GM19468 (cell line): ENCODE measurements at regions not wholly inside any gene's neighbourhood (a gene's known extent, or its start where the extent isn't known, plus 50 kb on each side); places are given as distances from the start of the nearest gene placed in this dataset.
"Not testable (repeated sequence)": the region's sequence is repeated elsewhere in the genome, so short reads cannot be mapped to it uniquely, and the experiment has no call there.

Experiments used
- ATAC-seq: cut with Tn5 transposase; IDR thresholded peaks from one replicate; pipeline ENCODE4 v1.9.1; 2021; ENCODE audit warnings: mild to moderate bottlenecking, moderate library complexity, moderate number of reproducible peaks; ENCODE audit not compliant: unreplicated experiment; ENCODE audit errors: extremely low read depth

DNA sequence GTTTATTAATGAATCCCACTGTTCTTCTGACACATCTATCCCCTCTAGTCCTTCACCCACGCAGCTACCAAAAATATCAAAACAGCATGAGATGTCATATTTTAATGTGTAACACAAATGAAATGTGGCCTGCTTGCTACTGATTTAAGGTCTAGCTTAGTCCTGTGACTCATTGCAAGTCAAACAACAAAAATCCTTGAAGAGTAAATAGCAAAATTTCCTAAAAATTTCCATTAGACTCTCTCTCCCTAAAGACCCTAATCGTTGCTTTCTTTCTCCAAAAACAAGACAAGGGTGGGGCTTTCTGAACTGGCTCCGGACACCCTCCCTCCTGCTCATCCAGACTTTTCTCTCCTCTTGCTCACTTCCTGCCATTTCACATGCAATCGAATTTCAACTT, 99.9 kb upstream of the IPO5 start:
- no peak for ATAC-seq

DNA sequence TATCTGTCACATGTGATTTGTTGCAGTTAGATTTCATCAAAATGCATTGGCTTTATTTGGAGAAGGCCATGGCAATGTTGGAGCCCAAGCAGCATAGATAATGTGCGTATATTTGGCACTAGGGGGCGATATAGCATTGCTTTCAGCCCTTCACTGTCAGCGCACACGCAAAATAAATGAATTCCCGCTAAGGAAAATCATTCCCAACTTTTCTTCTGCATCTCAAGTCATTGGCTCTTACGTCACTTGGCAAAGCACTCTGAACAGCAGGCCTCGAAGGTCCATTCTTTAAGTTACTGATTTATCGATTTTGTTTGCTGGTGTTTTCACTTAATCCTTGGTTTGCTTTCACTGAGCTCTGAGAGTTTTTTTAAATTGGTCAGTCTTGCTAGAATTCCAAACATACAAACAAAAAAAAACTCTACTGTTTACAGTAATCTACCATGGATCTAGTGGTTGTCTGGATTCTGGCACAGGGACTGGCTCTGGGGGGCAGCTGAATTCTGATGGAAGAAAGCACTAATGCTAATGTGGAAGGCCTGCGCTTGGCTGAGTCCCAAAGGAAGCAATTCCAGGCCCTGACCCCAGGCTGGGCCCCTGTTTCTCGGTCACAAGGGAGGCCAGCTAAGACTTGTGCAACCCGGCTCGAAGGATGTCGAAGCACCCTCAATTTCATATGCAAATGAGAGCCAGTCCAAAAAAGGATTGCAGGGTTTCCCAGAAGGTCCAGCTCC, 97.7 kb upstream of the IPO5 start:
- no peak for ATAC-seq

DNA sequence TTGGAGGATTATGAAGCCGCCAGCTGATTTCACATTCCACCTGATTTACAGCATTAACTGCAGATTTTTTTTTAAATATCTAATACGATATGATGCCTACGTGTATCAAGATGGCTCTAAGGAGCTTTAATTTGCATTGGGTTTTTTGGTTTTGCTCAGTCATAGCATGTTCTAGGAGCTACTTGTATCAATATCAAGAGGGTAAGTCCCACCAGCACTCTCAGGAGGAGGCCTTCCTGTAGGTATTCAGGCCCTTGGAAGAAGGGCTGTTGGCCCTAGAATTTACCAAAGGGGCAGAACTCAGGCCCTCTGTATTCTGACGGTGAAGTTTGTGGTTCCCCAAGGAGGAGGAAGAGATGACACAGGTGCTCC, 97.2 kb upstream of the IPO5 start:
- ATAC-seq: no peak

DNA sequence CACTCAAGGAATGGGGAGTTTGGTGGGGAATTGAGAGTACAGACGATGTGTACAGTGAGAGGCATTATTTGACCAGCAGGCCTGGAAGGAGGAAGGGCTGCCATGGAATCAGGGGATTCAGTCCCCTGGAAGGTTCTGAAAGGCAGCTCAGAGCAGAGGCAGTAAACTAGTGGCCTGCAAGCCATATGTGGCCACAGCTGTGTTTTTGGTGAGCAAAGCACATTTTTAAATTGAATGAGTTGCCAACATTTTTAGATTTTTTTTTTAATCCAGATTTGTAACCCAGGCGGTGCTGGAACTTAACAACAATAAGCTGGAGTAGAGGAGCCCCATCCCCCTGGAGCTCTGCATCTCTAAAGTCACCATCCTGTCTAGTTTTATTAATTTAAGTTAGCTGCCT, 95.3 kb upstream of the IPO5 start:
- ATAC-seq: no peak

DNA sequence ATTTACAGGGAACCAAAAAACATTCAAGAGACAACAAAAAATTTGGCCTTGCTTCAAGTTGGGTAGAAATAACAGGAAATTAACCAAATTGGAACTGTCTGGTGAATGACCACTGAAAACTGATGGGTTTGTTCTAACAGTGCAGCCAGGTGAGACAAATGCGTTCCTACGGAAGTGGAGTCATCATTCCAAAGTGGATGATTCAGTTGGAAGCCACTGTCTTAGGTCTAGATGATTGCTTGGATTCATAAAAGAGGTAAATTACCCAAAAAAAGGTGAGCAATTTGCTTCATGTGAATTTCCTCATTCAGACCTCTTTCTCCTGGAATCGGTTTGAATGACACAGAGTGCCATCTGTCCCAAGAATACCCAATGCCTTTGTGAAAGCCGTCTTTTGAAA, 87.1 kb upstream of the IPO5 start:
- ATAC-seq: no peak

DNA sequence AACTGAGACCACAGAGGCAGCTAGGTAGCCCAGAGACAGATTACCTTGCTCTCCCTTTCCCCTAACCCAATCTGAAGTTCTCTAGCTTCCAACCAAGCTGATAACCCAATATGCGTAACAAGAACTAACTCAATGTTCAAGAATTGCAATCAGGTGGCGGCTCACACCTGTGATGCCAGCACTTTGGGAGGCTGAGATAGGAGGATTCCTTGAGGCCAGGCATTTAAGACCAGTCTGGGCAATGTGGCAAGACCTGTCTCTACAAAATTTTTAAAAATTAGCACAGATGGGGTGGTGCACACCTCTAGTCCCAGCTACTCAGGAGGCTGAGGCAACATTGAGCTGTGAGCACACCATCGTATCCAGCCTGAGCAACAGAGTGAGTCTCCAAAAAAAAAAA, 86.7 kb upstream of the IPO5 start:
- no peak for ATAC-seq

DNA sequence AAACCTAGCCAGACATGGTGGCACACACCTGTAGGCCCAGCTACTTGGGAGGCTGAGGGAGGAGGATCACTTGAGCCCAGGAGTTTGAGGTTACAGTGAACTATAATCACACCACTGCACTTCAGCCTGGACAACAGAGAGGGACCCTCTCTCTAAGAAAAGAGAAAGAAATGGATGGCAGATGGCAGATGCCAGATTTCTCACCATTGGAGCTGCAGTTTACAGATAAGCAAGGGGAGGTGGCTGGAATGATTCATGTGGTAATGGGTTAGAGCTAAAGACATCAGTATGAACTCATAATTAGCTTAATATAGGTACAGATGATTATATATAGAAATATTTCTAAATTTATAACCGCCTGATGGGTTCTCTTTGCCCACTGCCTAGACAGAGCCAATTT, 80.1 kb upstream of the IPO5 start:
- ATAC-seq: no peak

DNA sequence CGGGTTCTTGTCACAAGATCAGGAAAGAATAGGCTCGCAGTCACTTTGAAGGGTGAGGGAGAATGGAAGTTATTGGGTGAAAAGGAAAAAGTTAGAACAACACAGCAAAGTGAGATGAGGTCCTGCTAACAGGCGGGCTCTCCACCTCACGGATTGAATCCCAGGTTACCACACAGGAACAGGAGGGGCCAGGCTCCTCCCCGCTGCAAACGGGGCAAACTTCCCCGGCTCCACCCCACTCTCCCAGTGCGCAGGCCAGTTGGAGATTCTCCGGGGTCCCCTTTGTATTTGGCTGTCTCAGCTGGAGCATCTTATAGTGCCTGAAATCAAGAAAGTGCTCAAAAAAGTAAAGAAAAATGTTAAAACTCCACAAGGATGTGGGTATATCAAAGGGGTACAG, 78.3 kb upstream of the IPO5 start:
- no peak for ATAC-seq

DNA sequence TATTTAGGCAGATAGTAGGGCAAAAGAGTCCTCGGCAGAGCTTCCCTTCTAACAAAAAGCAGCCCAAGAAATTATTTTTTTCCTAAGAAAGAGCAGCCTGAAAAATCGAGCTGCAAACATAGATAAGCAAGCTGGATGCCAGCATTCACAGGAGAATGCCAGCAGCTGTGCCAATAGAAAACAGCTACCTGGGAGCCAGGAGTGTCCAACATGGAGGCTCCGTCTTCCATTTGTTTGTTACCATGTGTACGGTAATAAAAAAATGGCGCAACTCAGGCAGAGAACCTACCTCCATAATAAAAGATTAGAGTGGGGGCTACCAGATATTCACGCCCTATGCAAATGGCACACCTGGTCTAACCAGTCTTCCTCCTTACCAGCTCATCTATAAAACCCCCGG, 77.6 kb upstream of the IPO5 start:
- no peak for ATAC-seq

DNA sequence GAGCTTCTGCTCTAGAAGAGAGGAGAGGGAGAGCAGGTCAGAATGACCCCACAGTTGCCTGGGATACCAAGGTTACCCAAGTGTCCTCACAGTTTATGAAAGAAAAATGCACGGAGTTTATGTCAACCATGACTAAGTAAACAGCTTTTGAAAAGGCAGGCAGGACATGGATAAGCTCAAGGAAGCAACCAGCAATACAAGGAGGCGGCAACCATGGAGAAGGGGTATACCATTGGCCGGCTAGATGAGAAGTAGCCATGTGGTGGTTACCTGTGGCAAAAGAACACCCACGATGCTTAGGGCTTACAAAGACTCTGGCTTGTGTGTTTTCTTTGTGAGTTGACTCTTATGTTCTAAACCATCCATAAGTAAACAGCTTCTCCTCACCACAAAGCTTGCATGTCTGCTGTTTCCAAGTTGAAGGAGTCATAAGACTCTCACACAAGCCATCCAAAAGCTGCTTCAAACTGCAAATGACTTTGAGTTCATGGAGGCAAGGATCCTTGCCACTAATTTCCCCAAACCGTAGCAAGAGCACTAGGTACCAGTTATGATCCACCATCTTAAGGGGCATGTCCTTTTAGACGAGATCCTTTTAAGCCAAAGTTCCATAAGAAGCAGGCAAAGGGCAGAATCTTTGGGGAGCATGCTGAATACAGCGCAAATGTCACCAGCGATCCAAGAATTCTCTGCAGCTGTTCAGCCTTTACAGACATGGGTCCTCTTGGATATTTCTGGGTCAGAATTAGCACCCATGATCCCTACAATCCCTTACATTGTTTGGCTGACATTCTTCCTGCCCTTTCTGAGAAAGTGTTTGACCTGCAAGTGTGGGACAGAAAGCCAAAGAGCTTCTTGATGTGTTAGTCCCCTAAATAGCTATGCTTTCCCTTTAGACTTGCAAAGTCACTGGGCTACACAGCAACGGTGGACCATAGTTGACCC, 74.8 kb upstream of the IPO5 start:
- no peak for ATAC-seq

DNA sequence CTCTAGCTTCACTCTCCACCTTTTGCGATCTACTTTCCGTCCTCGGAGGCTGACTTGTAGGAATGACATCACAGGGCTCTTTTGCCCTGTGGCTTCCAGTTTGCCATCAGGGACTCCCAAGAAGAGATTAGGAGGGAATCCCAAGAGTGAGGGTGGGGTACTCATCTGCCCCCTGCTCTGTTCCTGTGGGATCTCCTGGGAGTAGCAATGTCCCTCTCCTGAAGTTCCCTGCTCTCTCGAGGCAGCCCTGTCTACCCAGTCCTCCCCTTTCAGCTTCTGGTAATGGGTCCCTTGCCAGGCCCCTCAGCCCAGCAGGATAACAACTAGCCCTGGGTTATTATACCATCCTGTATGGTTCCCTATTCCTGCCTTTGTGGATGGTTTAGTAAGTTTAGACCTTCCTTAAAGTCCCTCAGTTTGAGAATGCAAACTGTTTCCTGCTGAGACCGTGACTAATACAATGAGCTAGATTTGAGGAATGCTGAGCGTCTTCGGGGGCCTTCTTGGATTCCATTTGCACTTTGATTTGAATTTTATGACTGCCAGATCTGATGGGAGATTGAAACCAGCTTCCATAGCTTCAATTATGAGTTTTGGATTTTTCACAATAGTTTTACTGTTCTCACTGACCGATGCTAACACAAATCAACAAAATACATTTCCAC, 73.7 kb upstream of the IPO5 start:
- ATAC-seq: no peak

DNA sequence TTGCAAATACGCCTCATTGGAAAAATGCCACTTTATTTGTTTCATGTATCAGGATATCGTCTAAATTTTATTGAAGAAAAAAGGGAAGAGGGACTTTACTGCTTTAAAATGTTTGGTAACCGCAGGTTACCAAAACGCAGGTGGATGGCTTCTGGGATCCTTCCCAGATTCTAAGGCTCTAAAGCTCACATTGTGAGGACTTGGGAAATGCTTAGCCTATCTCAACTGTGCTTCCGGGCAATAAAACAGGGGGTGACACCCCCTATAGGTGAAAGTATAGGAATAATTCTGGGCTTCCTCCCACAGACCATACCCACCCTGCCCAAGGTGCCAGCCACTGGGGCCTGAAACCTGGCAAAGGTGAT, 73.2 kb upstream of the IPO5 start:
- no peak for ATAC-seq

DNA sequence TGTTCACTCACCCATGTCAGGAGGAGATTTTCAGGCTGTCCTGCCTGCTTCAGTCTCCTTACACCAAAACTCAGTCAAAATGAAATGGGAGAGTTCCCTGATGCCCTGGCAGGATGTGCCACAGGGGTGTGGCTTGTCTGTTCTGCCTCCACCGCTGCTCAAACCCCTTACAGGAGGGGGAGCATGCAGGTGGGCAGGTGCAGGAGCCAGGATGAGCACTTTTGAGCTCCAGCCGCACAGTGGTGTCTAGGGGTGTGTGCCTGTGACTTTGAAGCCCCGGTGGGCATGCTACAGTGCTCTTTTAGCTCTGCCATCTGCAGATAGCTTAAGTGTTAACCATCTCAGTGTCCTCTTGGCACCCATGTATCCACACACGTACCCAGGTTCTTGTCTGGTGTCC, 71.9 kb upstream of the IPO5 start:
- ATAC-seq: no peak

DNA sequence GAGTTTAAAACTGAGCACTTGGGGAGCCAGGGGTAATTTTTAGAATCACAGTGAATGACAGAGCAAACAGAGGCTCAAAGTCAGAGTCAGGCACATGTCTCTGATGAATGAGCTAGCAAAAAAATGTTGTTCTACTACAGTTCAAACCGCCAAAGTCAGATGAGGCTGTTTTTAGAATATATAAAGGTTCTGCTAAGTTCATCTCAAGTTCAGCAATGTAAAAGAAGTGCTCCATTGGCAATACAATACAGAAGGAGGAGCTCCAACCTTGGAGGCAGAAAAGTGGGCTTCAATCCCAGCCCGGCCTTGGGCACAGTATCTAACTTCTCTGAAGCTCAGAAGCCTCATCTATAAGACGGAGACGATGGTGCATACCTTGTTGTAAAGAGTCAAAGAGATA, 70.1 kb upstream of the IPO5 start:
- no peak for ATAC-seq

DNA sequence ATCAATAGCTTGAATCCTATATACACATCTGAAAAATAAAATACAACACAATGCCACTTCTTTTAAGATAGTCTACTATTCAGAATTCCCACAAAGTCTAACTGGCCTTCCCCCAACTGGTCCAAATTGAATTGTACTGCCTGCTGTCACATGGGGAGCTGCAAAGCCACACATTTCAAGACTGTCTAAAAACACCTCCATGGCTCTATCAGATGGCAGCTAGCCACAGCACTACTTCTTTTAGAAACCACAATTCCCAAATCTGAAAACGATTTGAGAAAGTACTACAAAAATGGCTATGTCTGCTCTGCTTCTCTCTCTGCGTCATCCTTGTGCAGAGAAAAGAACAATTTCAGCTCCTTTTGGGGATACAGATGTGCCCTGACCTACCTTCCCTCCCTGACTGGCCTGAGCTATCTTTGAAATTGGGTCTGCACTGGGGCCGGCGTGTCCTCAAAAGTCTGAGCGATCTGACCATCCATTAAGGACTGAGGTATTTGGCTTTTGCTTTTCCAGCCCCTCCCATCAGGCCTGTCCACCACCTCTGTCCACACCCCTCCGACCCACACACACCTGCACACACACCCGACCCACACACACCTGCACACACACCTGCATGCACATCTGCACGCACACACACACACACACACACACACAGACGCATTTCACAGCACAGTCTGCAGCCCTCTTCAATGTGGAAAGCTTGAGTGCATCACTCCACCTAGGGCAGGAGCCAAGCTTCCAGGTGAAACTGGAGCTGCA, 68.6 kb upstream of the IPO5 start:
- ATAC-seq: no peak

DNA sequence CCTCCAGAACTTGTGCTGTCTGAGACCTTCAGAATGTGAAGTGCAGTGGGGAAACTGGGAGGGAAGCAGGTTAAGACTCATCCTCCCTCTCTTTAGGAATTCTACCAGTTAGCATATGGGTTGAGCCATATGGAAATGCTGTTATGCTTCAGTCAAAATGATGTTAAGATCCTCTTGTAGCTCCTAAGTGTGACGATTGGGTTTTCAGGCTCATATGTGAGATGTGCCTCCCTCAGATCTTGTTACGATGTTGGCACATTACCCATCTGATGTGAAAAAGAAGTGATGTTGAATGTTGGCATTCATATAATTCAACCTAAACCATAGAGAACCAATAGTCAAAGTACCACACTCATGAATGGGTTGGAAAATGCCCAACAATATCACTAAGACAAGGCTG, 67.8 kb upstream of the IPO5 start:
- ATAC-seq: no peak

DNA sequence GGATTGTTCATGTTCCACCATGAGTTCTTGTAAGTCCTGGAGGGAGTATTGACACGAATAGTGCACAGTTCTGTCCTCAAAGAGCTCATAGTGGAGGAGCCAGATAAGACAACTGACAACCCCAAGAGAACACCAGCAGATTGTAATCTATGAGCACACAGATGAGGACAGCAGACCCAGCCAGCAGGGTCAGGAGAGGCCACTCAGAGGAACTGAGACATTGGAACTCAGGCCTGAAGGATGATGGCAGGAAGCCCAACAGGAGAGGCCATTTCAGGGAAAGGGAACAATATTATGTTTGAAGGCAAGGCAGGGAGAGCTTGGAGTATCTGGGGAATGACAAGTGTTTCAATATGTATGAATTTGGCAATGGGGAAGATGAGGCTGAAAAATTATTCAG, 63.7 kb upstream of the IPO5 start:
- no peak for ATAC-seq

DNA sequence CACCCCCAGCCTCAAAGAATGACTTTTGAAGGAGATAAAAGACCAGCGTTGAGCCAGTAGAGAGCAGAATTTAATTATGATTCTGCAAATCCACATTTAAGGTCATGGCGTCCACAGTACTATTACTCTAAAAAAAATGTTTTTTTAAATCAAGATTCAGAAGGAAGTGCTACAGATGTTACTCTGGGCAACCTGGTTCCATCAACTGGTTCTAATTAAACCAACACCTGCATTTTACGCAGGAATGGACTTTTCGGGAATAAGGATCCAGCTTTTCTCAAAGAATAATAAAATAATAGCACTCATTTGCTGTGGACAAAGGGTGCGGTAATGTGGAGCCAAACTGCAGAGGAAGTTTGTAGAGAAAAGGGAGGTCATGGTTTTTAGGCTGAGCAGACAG, 62.9 kb upstream of the IPO5 start:
- no peak for ATAC-seq

DNA sequence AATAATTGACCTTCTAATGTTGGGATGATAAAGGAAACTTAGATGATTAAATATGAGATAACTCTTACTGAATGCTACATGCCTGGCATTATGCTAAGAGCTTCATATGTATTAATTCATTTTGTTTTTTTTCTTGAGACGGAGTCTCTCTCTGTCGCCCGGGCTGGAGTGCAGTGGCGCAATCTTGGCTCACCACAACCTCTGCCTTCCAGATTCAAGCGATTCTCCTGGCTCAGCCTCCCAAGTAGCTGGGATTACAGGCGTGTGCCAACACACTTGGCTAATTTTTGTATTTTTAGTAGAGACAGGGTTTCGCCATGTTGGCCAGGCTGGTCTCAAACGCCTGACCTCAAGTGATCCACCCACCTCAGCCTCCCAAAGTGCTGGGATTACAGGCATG, 61.5 kb upstream of the IPO5 start:
- not testable (repeated sequence) for ATAC-seq

DNA sequence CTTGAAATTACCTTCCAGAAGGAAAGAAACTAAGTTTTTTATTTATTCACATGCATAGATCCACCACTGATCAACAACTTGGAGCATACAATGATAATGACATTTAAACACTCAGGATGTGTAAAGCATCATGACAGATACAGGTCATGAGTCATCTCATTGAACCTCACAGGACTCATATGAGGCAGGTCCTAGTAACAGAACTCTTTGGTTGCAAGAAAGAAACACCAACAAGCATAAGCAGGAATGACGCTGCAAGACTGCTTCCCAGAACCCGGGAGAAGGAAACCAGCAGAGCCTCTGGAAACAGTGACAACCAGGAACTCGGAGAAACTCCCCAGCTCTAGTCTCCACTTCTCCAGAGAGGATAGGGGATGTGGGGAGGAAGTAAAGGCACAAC, 60.8 kb upstream of the IPO5 start:
- ATAC-seq: no peak

DNA sequence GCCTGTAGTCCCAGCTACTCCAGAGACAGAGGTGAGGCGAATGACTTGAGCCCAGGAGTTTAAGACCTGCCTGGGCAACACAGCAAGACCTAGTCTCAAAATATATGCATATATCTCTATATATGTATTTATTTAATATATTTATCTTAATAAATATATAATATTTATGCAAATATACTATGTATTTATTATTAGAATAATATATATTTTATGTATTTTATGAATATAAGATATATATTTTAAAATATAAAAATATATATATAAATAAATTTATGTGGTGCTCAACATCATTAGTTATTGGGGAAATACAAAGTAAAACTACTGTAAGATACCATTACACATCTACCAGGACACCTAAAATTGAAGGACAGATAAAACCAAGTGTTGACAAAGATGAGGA, 58.1 kb upstream of the IPO5 start:
- ATAC-seq: no peak
